ENCODE measurements at regions not wholly inside any gene's neighbourhood (a gene's known extent, or its start where the extent isn't known, plus 50 kb on each side); places are given as distances from the start of the nearest gene placed in this dataset.

DNA sequence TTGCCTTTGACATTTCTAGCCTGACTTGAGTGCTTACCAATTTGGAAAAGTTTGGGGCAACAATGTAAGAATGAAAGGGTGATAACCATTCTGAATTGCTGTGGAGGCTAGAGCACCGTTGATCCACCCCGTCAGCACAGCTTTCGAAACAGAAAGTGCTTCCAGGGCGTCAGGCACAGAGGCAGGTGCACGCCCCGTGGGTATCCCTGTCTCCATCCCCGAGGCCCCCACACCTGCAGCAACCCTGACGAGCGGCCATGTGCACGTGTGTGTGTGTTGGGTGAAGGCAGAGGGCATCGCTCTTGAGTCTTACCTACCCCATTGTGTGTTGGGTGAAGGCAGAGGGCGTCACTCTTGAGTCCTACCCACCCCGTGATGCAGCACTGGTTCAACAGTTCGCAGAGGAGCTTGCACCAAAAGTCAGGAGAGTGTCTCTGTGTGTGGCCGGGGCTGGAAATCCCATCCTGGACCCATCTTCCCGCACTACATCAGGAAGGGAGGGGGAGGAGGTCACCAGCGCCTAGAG is 404.5 kb downstream of the BRD1 start:
- whole genome bisulfite sequencing, 4 donors = 79 to 85% (median 82%) methylated on average over 15 to 17 of the region's 17 CpGs
- intact Hi-C loops (cut with DNase I) = no loop called here

DNA sequence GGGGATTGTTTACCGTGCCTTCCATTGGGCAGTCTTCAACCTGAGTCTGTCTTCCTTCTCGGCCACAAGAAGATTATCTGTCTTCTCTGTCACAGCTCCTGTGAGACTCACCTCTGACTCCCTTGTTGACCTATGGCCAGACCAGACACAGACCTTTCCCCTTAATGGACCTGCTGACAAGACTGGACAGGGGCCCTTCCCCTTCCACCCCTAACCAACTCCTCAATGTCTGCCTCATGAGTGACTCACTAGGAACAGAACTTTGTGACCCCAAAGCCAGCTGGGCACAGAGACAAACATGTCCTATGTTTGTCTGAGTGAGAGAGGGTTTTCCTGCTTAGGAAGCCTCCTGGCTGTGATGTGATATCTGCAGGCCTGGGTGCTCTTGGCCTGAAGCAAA is 405.0 kb downstream of the BRD1 start:
- no peak overlapping the region for H3K4me3 ChIP-seq
- H3K4me1 ChIP-seq = no peaks in the 10 kb centered on the region
- DNase-seq (no peak), ATAC-seq (no peak)
- 43 to 66% (median 48%) methylated on average over 2 of the region's 2 CpGs for WGBS, 4 donors
- H3K9me3 ChIP-seq = peaks cover 0 to 20% (median 6%) of the 10 kb centered on the region in 12 donors
- H3K27me3 ChIP-seq = peaks cover 0 to 13% (median 0%) of the 10 kb centered on the region in 9 donors
- TF ChIP-seq, protein P1, sequence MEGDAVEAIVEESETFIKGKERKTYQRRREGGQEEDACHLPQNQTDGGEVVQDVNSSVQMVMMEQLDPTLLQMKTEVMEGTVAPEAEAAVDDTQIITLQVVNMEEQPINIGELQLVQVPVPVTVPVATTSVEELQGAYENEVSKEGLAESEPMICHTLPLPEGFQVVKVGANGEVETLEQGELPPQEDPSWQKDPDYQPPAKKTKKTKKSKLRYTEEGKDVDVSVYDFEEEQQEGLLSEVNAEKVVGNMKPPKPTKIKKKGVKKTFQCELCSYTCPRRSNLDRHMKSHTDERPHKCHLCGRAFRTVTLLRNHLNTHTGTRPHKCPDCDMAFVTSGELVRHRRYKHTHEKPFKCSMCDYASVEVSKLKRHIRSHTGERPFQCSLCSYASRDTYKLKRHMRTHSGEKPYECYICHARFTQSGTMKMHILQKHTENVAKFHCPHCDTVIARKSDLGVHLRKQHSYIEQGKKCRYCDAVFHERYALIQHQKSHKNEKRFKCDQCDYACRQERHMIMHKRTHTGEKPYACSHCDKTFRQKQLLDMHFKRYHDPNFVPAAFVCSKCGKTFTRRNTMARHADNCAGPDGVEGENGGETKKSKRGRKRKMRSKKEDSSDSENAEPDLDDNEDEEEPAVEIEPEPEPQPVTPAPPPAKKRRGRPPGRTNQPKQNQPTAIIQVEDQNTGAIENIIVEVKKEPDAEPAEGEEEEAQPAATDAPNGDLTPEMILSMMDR (IDR thresholded peaks at IDR 0.05) = no peak
- no peak for TF ChIP-seq POLR2A (IDR thresholded peaks at IDR 0.05)
- no peak overlapping the region for H3K27ac ChIP-seq
- H3K36me3 ChIP-seq = no peaks in the 10 kb centered on the region
- intact Hi-C loops (cut with DNase I) = no loop called here

More for the DNA sequence above, 404.5 kb downstream of the BRD1 start:
- H3K27ac ChIP-seq = no peak overlapping the region
- TF ChIP-seq POLR2A (IDR thresholded peaks at IDR 0.05) = no peak
- no peak for DNase-seq
- peaks cover 0 to 18% (median 0%) of the 10 kb centered on the region in 9 donors for H3K27me3 ChIP-seq
- H3K9me3 ChIP-seq = peaks cover 0 to 20% (median 6%) of the 10 kb centered on the region in 12 donors
- H3K36me3 ChIP-seq = no peaks in the 10 kb centered on the region
- H3K4me1 ChIP-seq = no peaks in the 10 kb centered on the region
- H3K4me3 ChIP-seq = no peak overlapping the region
- no peak for ATAC-seq

GRCh38 chr22:49420651-49421050 is 407.0 kb downstream of the BRD1 start:
- no peak for DNase-seq
- WGBS, 4 donors = 83 to 88% (median 85%) methylated on average over 13 of the region's 13 CpGs

GRCh38 chr22:49419661-49420060 is 408.0 kb downstream of the BRD1 start:
- no peaks in the 10 kb centered on the region for H3K36me3 ChIP-seq
- 79 to 92% (median 89%) methylated on average over 6 of the region's 6 CpGs for WGBS, 4 donors
- DNase-seq (no peak), ATAC-seq (no peak)
- H3K4me3 ChIP-seq = no peak overlapping the region
- intact Hi-C loops (cut with DNase I) = no loop called here
- H3K4me1 ChIP-seq = no peaks in the 10 kb centered on the region
- H3K27me3 ChIP-seq = peaks cover 0 to 4% (median 0%) of the 10 kb centered on the region in 9 donors
- H3K27ac ChIP-seq = no peak overlapping the region
- H3K9me3 ChIP-seq = peaks cover 0 to 20% (median 6%) of the 10 kb centered on the region in 12 donors
- no peak for TF ChIP-seq POLR2A (IDR thresholded peaks at IDR 0.05)
- TF ChIP-seq, protein P1 (IDR thresholded peaks at IDR 0.05) = no peak

More at GRCh38 chr22:49420651-49421050, 407.0 kb downstream of the BRD1 start:
- no peak for ATAC-seq
- Histone ChIP-seq H3K9me3 (peaks cover 0 to 20% (median 6%) of the 10 kb centered on the region in 12 donors), H3K4me3 (no peak overlapping the region), H3K27me3 (peaks cover 0 to 6% (median 0%) of the 10 kb centered on the region in 9 donors), H3K27ac (no peak overlapping the region), H3K36me3 (no peaks in the 10 kb centered on the region), H3K4me1 (no peaks in the 10 kb centered on the region)
- TF ChIP-seq, protein P1 (IDR thresholded peaks at IDR 0.05) = no peak
- TF ChIP-seq POLR2A (IDR thresholded peaks at IDR 0.05) = no peak
- intact Hi-C loops (cut with DNase I) = no loop called here

DNA sequence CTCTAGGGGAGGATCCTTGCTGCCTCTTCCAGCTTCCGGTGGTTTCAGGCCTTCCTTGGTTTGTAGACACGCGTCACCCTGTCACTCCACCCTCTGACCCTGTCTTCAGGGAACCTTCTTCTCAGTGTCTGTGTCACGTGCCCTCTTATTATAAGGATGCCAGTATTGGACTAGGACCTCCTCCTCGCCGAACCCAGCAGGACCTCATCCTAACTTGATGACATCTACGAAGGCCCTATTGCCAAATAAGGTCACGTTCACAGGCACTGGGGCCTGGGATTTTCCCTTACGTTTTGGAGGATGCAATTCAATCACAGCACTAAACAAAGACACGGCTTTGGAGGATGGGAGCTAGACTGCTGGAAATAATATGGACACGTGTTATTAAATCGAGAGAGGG is 408.7 kb downstream of the BRD1 start:
- H3K27me3 ChIP-seq = peaks cover 0 to 8% (median 0%) of the 10 kb centered on the region in 9 donors
- no peaks in the 10 kb centered on the region for H3K36me3 ChIP-seq
- H3K27ac ChIP-seq = no peak overlapping the region
- H3K4me3 ChIP-seq = no peak overlapping the region
- ATAC-seq = no peak
- H3K4me1 ChIP-seq = no peaks in the 10 kb centered on the region
- H3K9me3 ChIP-seq = peaks cover 0 to 20% (median 6%) of the 10 kb centered on the region in 12 donors
- WGBS, 4 donors = 74 to 85% (median 77%) methylated on average over 12 of the region's 12 CpGs
- TF ChIP-seq, protein P1 (IDR thresholded peaks at IDR 0.05) = no peak
- TF ChIP-seq POLR2A (IDR thresholded peaks at IDR 0.05) = no peak
- DNase-seq = no peak
- intact Hi-C loops (cut with DNase I) = no loop called here

Data from heart left ventricle (tissue), 16 donors.